PC-3 (cell line): ENCODE measurements at regions not wholly inside any gene's neighbourhood (a gene's known extent, or its start where the extent isn't known, plus 50 kb on each side); places are given as distances from the start of the nearest gene placed in this dataset.

ENCODE experiments used
- ATAC-seq: fragments of 200-7000 bp; cut with Tn5 transposase; 2 replicates; pipeline ENCODE4 v1.9.1; 2020; ENCODE audit warnings: mild to moderate bottlenecking, moderate library complexity
- BruUV-seq: library from RNA; stranded (reverse); fragments of 400-500 nt; replicated peaks from 2 replicates; lab custom pipeline; 2021; lab: Mats Ljungman, UMichigan
- CTCF ChIA-PET: fragments of 300-600 bp; sonication (Branson Sonifier 250); formaldehyde crosslinking; loops from one replicate; lab custom pipeline; 2022; ENCODE audit warnings: antibody characterized with exemption; lab: Charles Lee
- POLR2A ChIA-PET: fragments of 300-600 bp; sonication (Branson Sonifier 250); formaldehyde crosslinking; loops from one replicate; lab custom pipeline; 2022; ENCODE audit warnings: antibody characterized with exemption; ENCODE audit not compliant: unreplicated experiment; lab: Charles Lee
- DNase-seq: peaks from one replicate; pipeline ENCODE4 v3.0.0-alpha.2; 2015
- H2AFZ ChIP-seq: fragments of 300-600 bp; sonication (generic); 2 replicates; pipeline ENCODE4 v1.6.0; 2016; ENCODE audit warnings: antibody characterized with exemption, low read length
- H3F3A ChIP-seq: fragments of 300-600 bp; sonication (generic); one replicate; pipeline ENCODE4 v1.6.0; 2017; ENCODE audit warnings: antibody characterized with exemption, low read length, control low read depth, mild to moderate bottlenecking; ENCODE audit not compliant: unreplicated experiment
- H3K27ac ChIP-seq: fragments of 300-600 bp; sonication (generic); 2 replicates; pipeline ENCODE4 v1.5.1; 2016; ENCODE audit warnings: mild to moderate bottlenecking, low read length
- H3K27me3 ChIP-seq: fragments of 300-600 bp; sonication (generic); 2 replicates; pipeline ENCODE4 v1.6.1; 2016; ENCODE audit warnings: low read length, mixed read lengths
- H3K36me3 ChIP-seq: fragments of 300-600 bp; sonication (generic); 2 replicates; pipeline ENCODE4 v1.6.1; 2016; ENCODE audit warnings: low read depth, mixed run types, low read length, mixed read lengths
- H3K4me1 ChIP-seq: fragments of 300-600 bp; sonication (generic); 2 replicates; pipeline ENCODE4 v1.5.1; 2016; ENCODE audit warnings: low read length; ENCODE audit not compliant: insufficient read depth
- H3K4me2 ChIP-seq: fragments of 300-600 bp; sonication (generic); 2 replicates; pipeline ENCODE4 v1.6.0; 2016; ENCODE audit warnings: low read length
- H3K4me3 ChIP-seq: fragments of 300-600 bp; sonication (generic); 2 replicates; pipeline ENCODE4 v1.5.1; 2016; ENCODE audit warnings: mild to moderate bottlenecking, low read length, mixed read lengths
- H3K79me2 ChIP-seq: fragments of 300-600 bp; sonication (generic); 2 replicates; pipeline ENCODE4 v1.6.1; 2017; ENCODE audit warnings: low read length, mixed read lengths
- H3K9ac ChIP-seq: fragments of 300-600 bp; sonication (generic); 2 replicates; pipeline ENCODE4 v1.6.0; 2016; ENCODE audit warnings: mild to moderate bottlenecking, low read length
- H3K9me2 ChIP-seq: fragments of 300-600 bp; sonication (generic); replicated peaks from 2 replicates; pipeline ENCODE4 v1.6.1; 2016; ENCODE audit warnings: mixed run types, low read length, mixed read lengths
- H3K9me3 ChIP-seq: fragments of 300-600 bp; sonication (generic); 2 replicates; pipeline ENCODE4 v1.6.1; 2016; ENCODE audit warnings: low read length, mixed read lengths
- H4K20me1 ChIP-seq: fragments of 300-600 bp; sonication (generic); 2 replicates; pipeline ENCODE4 v1.6.1; 2016; ENCODE audit warnings: low read length, mixed read lengths
- EZH2 ChIP-seq: fragments of 300-600 bp; sonication (generic); IDR thresholded peaks from one replicate; pipeline ENCODE4 v1.6.1; 2017; ENCODE audit warnings: antibody characterized with exemption, mild to moderate bottlenecking, low read length; ENCODE audit not compliant: unreplicated experiment
- EZH2phosphoT487 ChIP-seq: fragments of 300-600 bp; sonication (generic); IDR thresholded peaks from 2 replicates; pipeline ENCODE4 v1.6.1; 2018; ENCODE audit warnings: mild to moderate bottlenecking, antibody characterized with exemption, low read length, borderline replicate concordance
- intact Hi-C: fragments of 100-400 bp; cut with micrococcal nuclease; formaldehyde crosslinking; loops from 2 replicates; pipeline ENCODE4 v1.9.0; 2023
- TF ChIP-seq, protein P1 (sequence below): fragments of 300-600 bp; sonication (generic); conservative IDR thresholded peaks from 2 replicates; pipeline ENCODE4 v1.5.1; 2017; ENCODE audit warnings: antibody characterized with exemption, low read depth, mild to moderate bottlenecking, low read length

- Histone ChIP-seq H3K27me3 (no peaks in the 10 kb centered on the region), H3K79me2 (no peaks in the 10 kb centered on the region), H2AFZ (no peak overlapping the region), H3K27ac (no peak overlapping the region), H3K9me2 (no peaks in the 10 kb centered on the region), H3K4me2 (no peak overlapping the region), H3F3A (no peaks in the 10 kb centered on the region), H3K36me3 (no peaks in the 10 kb centered on the region), H3K4me3 (no peak overlapping the region), H3K4me1 (peaks cover 17% of the 10 kb centered on the region; the same call in 1 of the 2 replicates), H3K9me3 (no peaks in the 10 kb centered on the region), H3K9ac (no peak overlapping the region), H4K20me1 (no peaks in the 10 kb centered on the region)
- ChIA-PET POLR2A (no interaction called here), CTCF (no interaction called here)
- TF ChIP-seq EZH2, result no peak
- TF ChIP-seq EZH2phosphoT487, result no peak
- TF ChIP-seq, protein P1, sequence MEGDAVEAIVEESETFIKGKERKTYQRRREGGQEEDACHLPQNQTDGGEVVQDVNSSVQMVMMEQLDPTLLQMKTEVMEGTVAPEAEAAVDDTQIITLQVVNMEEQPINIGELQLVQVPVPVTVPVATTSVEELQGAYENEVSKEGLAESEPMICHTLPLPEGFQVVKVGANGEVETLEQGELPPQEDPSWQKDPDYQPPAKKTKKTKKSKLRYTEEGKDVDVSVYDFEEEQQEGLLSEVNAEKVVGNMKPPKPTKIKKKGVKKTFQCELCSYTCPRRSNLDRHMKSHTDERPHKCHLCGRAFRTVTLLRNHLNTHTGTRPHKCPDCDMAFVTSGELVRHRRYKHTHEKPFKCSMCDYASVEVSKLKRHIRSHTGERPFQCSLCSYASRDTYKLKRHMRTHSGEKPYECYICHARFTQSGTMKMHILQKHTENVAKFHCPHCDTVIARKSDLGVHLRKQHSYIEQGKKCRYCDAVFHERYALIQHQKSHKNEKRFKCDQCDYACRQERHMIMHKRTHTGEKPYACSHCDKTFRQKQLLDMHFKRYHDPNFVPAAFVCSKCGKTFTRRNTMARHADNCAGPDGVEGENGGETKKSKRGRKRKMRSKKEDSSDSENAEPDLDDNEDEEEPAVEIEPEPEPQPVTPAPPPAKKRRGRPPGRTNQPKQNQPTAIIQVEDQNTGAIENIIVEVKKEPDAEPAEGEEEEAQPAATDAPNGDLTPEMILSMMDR, result no peak
- intact Hi-C loops, result no loop called here
- ATAC-seq (no peak), DNase-seq (no peak)
- no TSS peak for BruUV-seq
Measured at GRCh38 chr15:62826561-62826960, 216.0 kb upstream of the TPM1 start.

- H3K27ac ChIP-seq, result no peak overlapping the region
- H3K4me2 ChIP-seq, result no peak overlapping the region
- no peak overlapping the region for H3K4me3 ChIP-seq
- ChIA-PET POLR2A (no interaction called here), CTCF (no interaction called here)
- no peak overlapping the region for H2AFZ ChIP-seq
- no TSS peak for BruUV-seq
- intact Hi-C loops, result no loop called here
- TF ChIP-seq EZH2, result no peak
- TF ChIP-seq EZH2phosphoT487, result no peak
- TF ChIP-seq, protein P1, result no peak
- no peaks in the 10 kb centered on the region for H3K9me2 ChIP-seq
- H3K9me3 ChIP-seq, result no peaks in the 10 kb centered on the region
- H3K9ac ChIP-seq, result no peak overlapping the region
- H4K20me1 ChIP-seq, result no peaks in the 10 kb centered on the region
- H3K27me3 ChIP-seq, result no peaks in the 10 kb centered on the region
- no peaks in the 10 kb centered on the region for H3K79me2 ChIP-seq
- no peak for ATAC-seq
- no peak for DNase-seq
- no peaks in the 10 kb centered on the region for H3K36me3 ChIP-seq
- H3K4me1 ChIP-seq, result peaks cover 17% of the 10 kb centered on the region; the same call in 1 of the 2 replicates
- no peaks in the 10 kb centered on the region for H3F3A ChIP-seq
Measured at GRCh38 chr15:62828364-62828763, 214.2 kb upstream of the TPM1 start.

- no peaks in the 10 kb centered on the region for H3K79me2 ChIP-seq
- no peaks in the 10 kb centered on the region; the same call in 1 of the 2 replicates for H3K4me1 ChIP-seq
- intact Hi-C loops, result no loop called here
- no peak overlapping the region for H2AFZ ChIP-seq
- H3K9ac ChIP-seq, result no peak overlapping the region
- H3K27me3 ChIP-seq, result no peaks in the 10 kb centered on the region
- ChIA-PET POLR2A (no interaction called here), CTCF (no interaction called here)
- ATAC-seq (no peak), DNase-seq (no peak)
- no peaks in the 10 kb centered on the region for H3K9me3 ChIP-seq
- no peaks in the 10 kb centered on the region for H3K9me2 ChIP-seq
- BruUV-seq, result no TSS peak
- H3K27ac ChIP-seq, result no peak overlapping the region
- no peak overlapping the region for H3K4me3 ChIP-seq
- no peak overlapping the region for H3K4me2 ChIP-seq
- no peaks in the 10 kb centered on the region for H3K36me3 ChIP-seq
- H4K20me1 ChIP-seq, result no peaks in the 10 kb centered on the region
- no peaks in the 10 kb centered on the region for H3F3A ChIP-seq
- TF ChIP-seq, protein P1, result no peak
- TF ChIP-seq EZH2 (no peak), EZH2phosphoT487 (no peak)
Measured at GRCh38 chr15:62832231-62832630, 210.3 kb upstream of the TPM1 start.
